ENCODE measurements at regions not wholly inside any gene's neighbourhood (a gene's known extent, or its start where the extent isn't known, plus 50 kb on each side); places are given as distances from the start of the nearest gene placed in this dataset.

GRCh38 chr20:6504826-6505225 lies 262.7 kb upstream of the BMP2 start:
- H3K36me3 Mint-ChIP-seq, result no peaks in the 10 kb centered on the region
- no peak for TF ChIP-seq CTCF (IDR thresholded peaks at IDR 0.05)
- Histone ChIP-seq H4K20me1 (ENCODE audit: insufficient read depth, low read length) (no peaks in the 10 kb centered on the region), H3K27ac (ENCODE audit: low read depth in 1 of 2, low read length in 2 of 2) (no peak overlapping the region), H3K27me3 (ENCODE audit: control insufficient read depth in 2 of 2, insufficient read depth in 2 of 2, low read length in 2 of 2) (no peaks in the 10 kb centered on the region), H3K4me1 (ENCODE audit: control insufficient read depth in 1 of 2, insufficient read depth in 2 of 2, low read length in 2 of 2) (no peaks in the 10 kb centered on the region), H3K36me3 (replicated peaks in 1 of 2; ENCODE audit: control insufficient read depth in 1 of 2, insufficient read depth in 2 of 2, low read length in 2 of 2) (no peaks in the 10 kb centered on the region), H3K9me3 (replicated peaks in 1 of 2; ENCODE audit: control insufficient read depth in 1 of 2, insufficient read depth in 1 of 2, low read length in 2 of 2) (no peaks in the 10 kb centered on the region), H3K4me3 (replicated peaks in 1 of 3; ENCODE audit: low read depth in 2 of 3, low read length in 3 of 3) (no peak overlapping the region), H2AFZ (ENCODE audit: insufficient read depth, low read depth, low read length, poor library complexity, severe bottlenecking) (no peak overlapping the region), H3K4me2 (replicated peaks; ENCODE audit: extremely low read depth, low read length, poor library complexity, severe bottlenecking) (no peak overlapping the region), H3K79me2 (ENCODE audit: insufficient read depth, low read length) (no peaks in the 10 kb centered on the region), H3K9ac (ENCODE audit: insufficient read depth, low read length, poor library complexity, severe bottlenecking) (no peak overlapping the region)
- peaks cover 0 to 12% (median 0%) of the 10 kb centered on the region in 7 donors for H3K9me3 Mint-ChIP-seq
- H3K4me3 Mint-ChIP-seq, result no peak overlapping the region
- H3K27ac Mint-ChIP-seq, result no peak overlapping the region
- intact Hi-C loops (cut with micrococcal nuclease), result no loop called here
- no peaks in the 10 kb centered on the region for H3K4me1 Mint-ChIP-seq
- peaks cover 1 to 6% (median 5%) of the 10 kb centered on the region in 3 donors for H3K27me3 Mint-ChIP-seq (ENCODE audit: low read depth in 3 of 3)
- DNase-seq, result no peak
- 100% methylated on average over 1 of the region's 7 CpGs for WGBS (ENCODE audit: insufficient coverage)

DNA sequence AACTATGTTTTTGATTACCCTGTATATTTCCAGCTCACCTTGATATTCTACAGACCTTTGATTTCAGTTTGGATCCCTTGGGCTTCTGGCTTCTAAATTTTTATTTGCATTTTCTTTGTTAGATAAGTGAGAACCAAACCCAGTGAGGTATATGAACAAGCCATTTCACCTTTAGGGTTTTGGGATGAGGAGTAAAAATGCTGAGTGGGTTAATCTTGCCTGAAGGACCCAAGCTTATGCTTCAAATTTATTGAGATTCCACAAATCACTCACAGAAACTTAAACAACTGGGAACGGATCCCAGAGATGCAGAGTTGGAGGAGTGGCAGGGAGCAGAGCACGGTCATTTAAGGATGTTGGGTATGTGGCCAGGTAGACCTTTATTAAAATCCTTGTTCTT lies 263.3 kb upstream of the BMP2 start:
- Mint-ChIP-seq H3K9me3 (peaks cover 0 to 10% (median 0%) of the 10 kb centered on the region in 7 donors), H3K4me3 (no peak overlapping the region), H3K27me3 (ENCODE audit: low read depth in 3 of 3) (peaks cover 1 to 6% (median 5%) of the 10 kb centered on the region in 3 donors), H3K4me1 (no peaks in the 10 kb centered on the region), H3K36me3 (no peaks in the 10 kb centered on the region), H3K27ac (no peak overlapping the region)
- Histone ChIP-seq H2AFZ (ENCODE audit: insufficient read depth, low read depth, low read length, poor library complexity, severe bottlenecking) (no peak overlapping the region), H3K36me3 (replicated peaks in 1 of 2; ENCODE audit: control insufficient read depth in 1 of 2, insufficient read depth in 2 of 2, low read length in 2 of 2) (no peaks in the 10 kb centered on the region), H3K9me3 (replicated peaks in 1 of 2; ENCODE audit: control insufficient read depth in 1 of 2, insufficient read depth in 1 of 2, low read length in 2 of 2) (no peaks in the 10 kb centered on the region), H3K27ac (ENCODE audit: low read depth in 1 of 2, low read length in 2 of 2) (no peak overlapping the region), H3K4me1 (ENCODE audit: control insufficient read depth in 1 of 2, insufficient read depth in 2 of 2, low read length in 2 of 2) (no peaks in the 10 kb centered on the region), H3K79me2 (ENCODE audit: insufficient read depth, low read length) (no peaks in the 10 kb centered on the region), H3K4me2 (replicated peaks; ENCODE audit: extremely low read depth, low read length, poor library complexity, severe bottlenecking) (no peak overlapping the region), H4K20me1 (ENCODE audit: insufficient read depth, low read length) (no peaks in the 10 kb centered on the region), H3K9ac (ENCODE audit: insufficient read depth, low read length, poor library complexity, severe bottlenecking) (no peak overlapping the region), H3K4me3 (replicated peaks in 1 of 3; ENCODE audit: low read depth in 2 of 3, low read length in 3 of 3) (no peak overlapping the region), H3K27me3 (ENCODE audit: control insufficient read depth in 2 of 2, insufficient read depth in 2 of 2, low read length in 2 of 2) (no peaks in the 10 kb centered on the region)
- DNase-seq, result no peak
- TF ChIP-seq CTCF (IDR thresholded peaks at IDR 0.05), result no peak
- WGBS (ENCODE audit: insufficient coverage), result no CpG with 5 or more reads among the region's 2 CpGs
- intact Hi-C loops (cut with micrococcal nuclease), result no loop called here

All from CD14-positive monocyte (primary cell).